HCT116 (cell line): ENCODE measurements at regions not wholly inside any gene's neighbourhood (a gene's known extent, or its start where the extent isn't known, plus 50 kb on each side); places are given as distances from the start of the nearest gene placed in this dataset.

Experiments used
- ATAC-seq: fragments of 200-7000 bp; cut with Tn5 transposase; 2 replicates; pipeline ENCODE4 v1.9.1; 2020; ENCODE audit warnings: mild to moderate bottlenecking, moderate library complexity
- BruUV-seq: library from RNA; stranded (reverse); fragments of 400-500 nt; replicated peaks from 2 replicates; lab custom pipeline; 2021; lab: Mats Ljungman, UMichigan
- CTCF ChIA-PET: fragments of 300-600 bp; sonication (Branson Sonifier 250); formaldehyde crosslinking; loops from one replicate; lab custom pipeline; 2021; ENCODE audit warnings: antibody characterized with exemption; lab: Charles Lee
- POLR2A ChIA-PET: fragments of 300-600, 350-600 bp; sonication (Branson Sonifier 250); formaldehyde crosslinking; loops from one replicate; lab custom pipeline; 2021; ENCODE audit warnings: antibody characterized with exemption; lab: Charles Lee
- RAD21 ChIA-PET, 2 experiments: fragments of 300-600 bp; sonication (Branson Sonifier 250); formaldehyde crosslinking; loops; one replicate each; lab custom pipeline; 2023; ENCODE audit warnings: low total read pairs in 2 of 2; ENCODE audit not compliant: uncharacterized antibody in 2 of 2, unreplicated experiment in 2 of 2, low non-redundant PET in 1 of 2; lab: Charles Lee
- DNase-seq: peaks from one replicate; pipeline ENCODE4 v3.0.0-alpha.2; 2010; ENCODE audit warnings: low read depth, low spot score
- H2AFZ ChIP-seq: fragments of 200-600 bp; shearing (Covaris generic), sonication (generic); 2 replicates; pipeline ENCODE4 v1.6.1; 2017; ENCODE audit warnings: low read depth, mixed run types, mixed read lengths, antibody characterized with exemption, low read length; ENCODE audit not compliant: poor library complexity, severe bottlenecking
- H3K27ac ChIP-seq: 2 replicates; pipeline ENCODE4 v1.5.1; 2012; ENCODE audit warnings: low read depth, low read length
- H3K27me3 ChIP-seq: fragments of 200-600 bp; sonication (generic); 2 replicates; pipeline ENCODE4 v1.6.1; 2016; ENCODE audit warnings: mixed run types, low read length, mixed read lengths; ENCODE audit not compliant: insufficient read depth
- H3K36me3 ChIP-seq, 2 experiments: fragments of 200-500 bp in 1 of 2; fragments of 200-600 bp in 1 of 2; sonication (Bioruptor generic) in 1 of 2; sonication (generic) in 1 of 2; 2 replicates each; pipeline versions ENCODE4 v1.5.1 to v1.6.1; 2014 to 2016; ENCODE audit warnings: low read length in 2 of 2, inconsistent platforms in 1 of 2, mixed read lengths in 1 of 2, mixed run types in 1 of 2; ENCODE audit not compliant: insufficient read depth in 2 of 2, control insufficient read depth in 1 of 2
- H3K4me1 ChIP-seq, 2 experiments: fragments of 200-600 bp in 1 of 2; sonication (generic) in 1 of 2; 2 replicates each; pipeline versions ENCODE4 v1.5.1 to v1.6.1; 2012 to 2017; ENCODE audit warnings: low read length in 2 of 2, inconsistent platforms in 1 of 2, mild to moderate bottlenecking in 1 of 2, mixed read lengths in 1 of 2, mixed run types in 1 of 2, moderate library complexity in 1 of 2; ENCODE audit not compliant: insufficient read depth in 2 of 2, control insufficient read depth in 1 of 2
- H3K4me2 ChIP-seq: fragments of 200-600 bp; sonication (generic); 2 replicates; pipeline ENCODE4 v1.6.1; 2017; ENCODE audit warnings: mixed run types, low read length, mixed read lengths
- H3K4me3 ChIP-seq, 2 experiments: fragments of 200-600 bp in 1 of 2; sonication (generic) in 1 of 2; replicated peaks in 1 of 2; 2 replicates each; pipeline ENCODE4 v1.5.1; 2011 to 2016; ENCODE audit warnings: low read length in 2 of 2, control low read depth in 1 of 2, low read depth in 1 of 2, mild to moderate bottlenecking in 1 of 2, mixed read lengths in 1 of 2, mixed run types in 1 of 2
- H3K79me2 ChIP-seq: fragments of 200-600 bp; sonication (generic); 2 replicates; pipeline ENCODE4 v1.6.1; 2017; ENCODE audit warnings: mild to moderate bottlenecking, mixed run types, low read length, moderate library complexity, mixed read lengths; ENCODE audit not compliant: insufficient read depth
- H3K9ac ChIP-seq: fragments of 200-600 bp; sonication (generic); 2 replicates; pipeline ENCODE4 v1.6.1; 2016; ENCODE audit warnings: low read length, mixed read lengths
- H3K9me2 ChIP-seq: fragments of 200-600 bp; sonication (generic), shearing (Covaris generic); 2 replicates; pipeline ENCODE4 v1.6.1; 2017; ENCODE audit warnings: mixed run types, mild to moderate bottlenecking, moderate library complexity; ENCODE audit not compliant: insufficient read depth
- H3K9me3 ChIP-seq, 2 experiments: fragments of 200-500 bp in 1 of 2; fragments of 200-600 bp in 1 of 2; sonication (Bioruptor generic) in 1 of 2; sonication (generic) in 1 of 2; 2 replicates each; pipeline ENCODE4 v1.6.1; 2014 to 2017; ENCODE audit warnings: low read length in 2 of 2, mixed read lengths in 2 of 2, inconsistent platforms in 1 of 2, low read depth in 1 of 2, mild to moderate bottlenecking in 1 of 2, mixed run types in 1 of 2, moderate library complexity in 1 of 2; ENCODE audit not compliant: control insufficient read depth in 1 of 2, insufficient read depth in 1 of 2
- H4K20me1 ChIP-seq: fragments of 200-600 bp; sonication (generic), shearing (Covaris generic); 2 replicates; pipeline ENCODE4 v1.6.1; 2017; ENCODE audit warnings: mixed run types, mild to moderate bottlenecking, moderate library complexity; ENCODE audit not compliant: insufficient read depth
- CBX3 ChIP-seq: IDR thresholded peaks from 2 replicates; pipeline ENCODE4 v1.6.1; 2012; ENCODE audit warnings: low read depth
- EGR1 ChIP-seq: IDR thresholded peaks from 2 replicates; pipeline ENCODE4 v1.6.1; 2012; ENCODE audit warnings: low read depth
- POLR2A ChIP-seq: IDR thresholded peaks from 2 replicates; pipeline ENCODE4 v1.7.0; 2011; ENCODE audit warnings: borderline replicate concordance; ENCODE audit not compliant: insufficient read depth, insufficient read length; ENCODE audit errors: extremely low read depth
- POLR2AphosphoS5 ChIP-seq: IDR thresholded peaks from 2 replicates; pipeline ENCODE4 v1.6.1; 2011; ENCODE audit warnings: mild to moderate bottlenecking, low read depth, low read length, moderate library complexity
- SIN3A ChIP-seq: IDR thresholded peaks from 2 replicates; pipeline ENCODE4 v1.6.1; 2012; ENCODE audit warnings: low read depth
- TCF7L2 ChIP-seq: IDR thresholded peaks from 2 replicates; pipeline ENCODE4 v1.7.0; 2011; ENCODE audit warnings: borderline replicate concordance, inconsistent platforms; ENCODE audit not compliant: insufficient read depth, insufficient read length; ENCODE audit errors: extremely low read depth
- intact Hi-C: fragments of 100-400 bp; cut with micrococcal nuclease; formaldehyde crosslinking; loops from 2 replicates; pipeline ENCODE4 v1.10.0; 2022
- TF ChIP-seq, protein P1 (sequence below): IDR thresholded peaks from 2 replicates; pipeline ENCODE4 v1.6.1; 2012
- TF ChIP-seq, protein P2 (sequence below): IDR thresholded peaks from 2 replicates; pipeline ENCODE4 v1.6.1; 2012
- TF ChIP-seq, protein P3 (sequence below), 3 experiments: fragments of 200-600 bp in 1 of 3; sonication (generic) in 1 of 3; IDR thresholded peaks in 2 of 3; conservative IDR thresholded peaks in 1 of 3; 2 replicates each; pipeline ENCODE4 v1.5.1; 2012 to 2017; ENCODE audit warnings: low read depth in 2 of 3, low read length in 2 of 3, antibody characterized with exemption in 1 of 3, borderline replicate concordance in 1 of 3, control low read depth in 1 of 3, mild to moderate bottlenecking in 1 of 3, mixed read lengths in 1 of 3, mixed run types in 1 of 3, moderate library complexity in 1 of 3; ENCODE audit not compliant: insufficient read depth in 1 of 3

DNA sequence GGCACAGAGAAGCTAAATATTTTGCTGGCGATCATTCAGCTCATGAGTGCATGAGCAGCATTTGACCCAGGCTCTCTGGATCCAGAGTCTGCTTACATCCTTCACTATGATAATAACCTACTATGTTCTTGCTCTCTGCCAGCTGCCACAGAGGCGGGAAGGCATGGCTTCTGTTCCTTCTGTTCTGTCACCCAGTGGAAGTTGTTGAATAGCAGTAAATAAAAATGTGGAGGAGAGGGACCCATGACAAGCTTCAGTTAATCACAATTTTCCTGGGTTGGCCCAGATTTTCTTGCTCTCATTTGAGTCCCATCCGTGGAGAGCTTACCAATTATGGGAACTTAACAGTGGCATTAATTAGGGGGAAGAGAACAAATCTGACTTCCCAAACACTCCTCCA lies 250.1 kb upstream of the NOCT start:
- no peak overlapping the region for H3K9ac ChIP-seq
- CTCF ChIA-PET: no interaction called here
- no peaks in the 10 kb centered on the region for H3K4me1 ChIP-seq
- ATAC-seq: no peak
- H3K27me3 ChIP-seq: no peaks in the 10 kb centered on the region
- no peak overlapping the region for H2AFZ ChIP-seq
- H3K27ac ChIP-seq: no peak overlapping the region
- TF ChIP-seq, protein P1, sequence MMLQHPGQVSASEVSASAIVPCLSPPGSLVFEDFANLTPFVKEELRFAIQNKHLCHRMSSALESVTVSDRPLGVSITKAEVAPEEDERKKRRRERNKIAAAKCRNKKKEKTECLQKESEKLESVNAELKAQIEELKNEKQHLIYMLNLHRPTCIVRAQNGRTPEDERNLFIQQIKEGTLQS: no peak
- TF ChIP-seq POLR2A (no peak), CBX3 (no peak), SIN3A (no peak), POLR2AphosphoS5 (no peak)
- TF ChIP-seq, protein P2, sequence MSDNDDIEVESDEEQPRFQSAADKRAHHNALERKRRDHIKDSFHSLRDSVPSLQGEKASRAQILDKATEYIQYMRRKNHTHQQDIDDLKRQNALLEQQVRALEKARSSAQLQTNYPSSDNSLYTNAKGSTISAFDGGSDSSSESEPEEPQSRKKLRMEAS: no peak
- TF ChIP-seq, protein P3, sequence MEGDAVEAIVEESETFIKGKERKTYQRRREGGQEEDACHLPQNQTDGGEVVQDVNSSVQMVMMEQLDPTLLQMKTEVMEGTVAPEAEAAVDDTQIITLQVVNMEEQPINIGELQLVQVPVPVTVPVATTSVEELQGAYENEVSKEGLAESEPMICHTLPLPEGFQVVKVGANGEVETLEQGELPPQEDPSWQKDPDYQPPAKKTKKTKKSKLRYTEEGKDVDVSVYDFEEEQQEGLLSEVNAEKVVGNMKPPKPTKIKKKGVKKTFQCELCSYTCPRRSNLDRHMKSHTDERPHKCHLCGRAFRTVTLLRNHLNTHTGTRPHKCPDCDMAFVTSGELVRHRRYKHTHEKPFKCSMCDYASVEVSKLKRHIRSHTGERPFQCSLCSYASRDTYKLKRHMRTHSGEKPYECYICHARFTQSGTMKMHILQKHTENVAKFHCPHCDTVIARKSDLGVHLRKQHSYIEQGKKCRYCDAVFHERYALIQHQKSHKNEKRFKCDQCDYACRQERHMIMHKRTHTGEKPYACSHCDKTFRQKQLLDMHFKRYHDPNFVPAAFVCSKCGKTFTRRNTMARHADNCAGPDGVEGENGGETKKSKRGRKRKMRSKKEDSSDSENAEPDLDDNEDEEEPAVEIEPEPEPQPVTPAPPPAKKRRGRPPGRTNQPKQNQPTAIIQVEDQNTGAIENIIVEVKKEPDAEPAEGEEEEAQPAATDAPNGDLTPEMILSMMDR (IDR thresholded peaks at IDR 0.05 in 2 of 3, conservative IDR thresholded peaks at IDR 0.05 in 1 of 3; ENCODE audit: borderline replicate concordance in 1 of 3, insufficient read depth in 1 of 3, low read depth in 2 of 3, low read length in 2 of 3): no peak
- intact Hi-C loops: no loop called here
- RAD21 ChIA-PET: no interaction called here
- no peaks in the 10 kb centered on the region for H3K36me3 ChIP-seq
- H3K4me2 ChIP-seq: no peak overlapping the region
- DNase-seq: no peak
- H3K9me2 ChIP-seq: no peaks in the 10 kb centered on the region
- H3K9me3 ChIP-seq: no peaks in the 10 kb centered on the region
- H4K20me1 ChIP-seq: no peaks in the 10 kb centered on the region
- H3K79me2 ChIP-seq: no peaks in the 10 kb centered on the region
- POLR2A ChIA-PET: no interaction called here
- no TSS peak for BruUV-seq
- H3K4me3 ChIP-seq: no peak overlapping the region

DNA sequence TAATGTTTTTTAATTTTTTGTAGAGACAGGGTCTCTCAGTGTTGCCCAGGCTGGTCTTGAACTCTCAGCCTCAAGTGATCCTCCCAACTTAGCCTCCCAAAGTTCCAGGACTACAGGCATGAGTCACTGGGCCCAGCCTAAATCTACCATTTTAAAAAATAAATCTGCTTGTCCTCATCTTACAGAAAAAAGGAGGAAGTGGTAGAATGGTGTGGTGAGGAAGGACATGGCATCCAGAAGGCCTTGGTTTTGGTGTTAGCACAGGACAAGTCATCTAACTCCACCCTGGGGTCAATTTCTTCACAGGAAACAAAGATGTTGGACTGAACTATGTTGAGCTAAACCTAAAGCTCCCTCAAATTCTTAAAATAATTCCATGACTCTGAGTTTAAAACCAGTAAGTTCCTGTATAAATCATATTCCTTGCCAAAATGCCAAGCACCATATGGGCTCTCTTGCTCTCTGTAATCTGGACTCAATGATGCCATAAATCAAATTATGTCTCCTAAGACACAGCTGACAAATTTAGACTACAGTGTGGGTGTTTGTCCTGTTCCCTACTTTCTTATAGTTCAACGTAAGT lies 253.9 kb upstream of the NOCT start:
- RAD21 ChIA-PET: no interaction called here
- no peak overlapping the region for H3K4me3 ChIP-seq
- no peak overlapping the region for H2AFZ ChIP-seq
- no peak overlapping the region for H3K27ac ChIP-seq
- no peaks in the 10 kb centered on the region for H4K20me1 ChIP-seq
- no peak overlapping the region for H3K4me2 ChIP-seq
- no peaks in the 10 kb centered on the region for H3K4me1 ChIP-seq
- BruUV-seq: no TSS peak
- TF ChIP-seq POLR2A (no peak), CBX3 (no peak), EGR1 (no peak), TCF7L2 (no peak), POLR2AphosphoS5 (no peak)
- TF ChIP-seq, all 23 proteins: peak for 0
- Histone ChIP-seq H3K27me3 (no peaks in the 10 kb centered on the region), H3K9me3 (no peaks in the 10 kb centered on the region), H3K36me3 (no peaks in the 10 kb centered on the region), H3K79me2 (no peaks in the 10 kb centered on the region), H3K9ac (no peak overlapping the region), H3K9me2 (no peaks in the 10 kb centered on the region)
- ATAC-seq: no peak
- intact Hi-C loops: no loop called here
- no peak for DNase-seq
- ChIA-PET CTCF (no interaction called here), POLR2A (no interaction called here)
